ENCODE measurements at regions not wholly inside any gene's neighbourhood (a gene's known extent, or its start where the extent isn't known, plus 50 kb on each side); places are given as distances from the start of the nearest gene placed in this dataset.

DNA sequence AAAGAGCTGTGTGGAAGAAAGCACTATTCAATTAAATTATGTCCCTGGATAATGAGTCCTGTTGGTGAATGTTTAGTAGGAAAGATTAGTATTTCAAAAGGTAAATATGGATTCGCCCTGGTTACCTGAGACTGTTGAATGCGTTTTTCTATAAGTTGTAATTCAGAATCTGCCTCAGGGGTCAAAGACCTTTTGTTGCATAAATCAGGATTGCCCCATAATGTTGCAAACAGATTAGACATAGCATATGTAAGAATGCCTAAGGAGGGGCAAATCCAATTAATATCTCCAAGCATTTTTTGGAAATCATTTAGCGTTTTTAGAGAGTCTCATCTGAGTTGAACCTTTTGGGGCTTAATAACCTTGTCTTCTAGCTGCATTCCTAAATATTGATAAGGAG is 70.1 kb upstream of the ARL4D start:
- POLR2A ChIA-PET: interaction anchor here (0.6 kb wide), 1 partner anchor 12 kb away, joined by 4 read pairs; no protein-coding TSS in a partner anchor
- no peak for DNase-seq
- Mint-ChIP-seq H3K4me3 (no peak overlapping the region), H3K9me3 (no peaks in the 10 kb centered on the region), H3K36me3 (no peaks in the 10 kb centered on the region), H3K27me3 (peaks cover 0 to 19% (median 6%) of the 10 kb centered on the region in 5 donors), H3K4me1 (peaks cover 2 to 7% (median 5%) of the 10 kb centered on the region in 4 donors), H3K27ac (no peak overlapping the region)
- no peak for ATAC-seq

DNA sequence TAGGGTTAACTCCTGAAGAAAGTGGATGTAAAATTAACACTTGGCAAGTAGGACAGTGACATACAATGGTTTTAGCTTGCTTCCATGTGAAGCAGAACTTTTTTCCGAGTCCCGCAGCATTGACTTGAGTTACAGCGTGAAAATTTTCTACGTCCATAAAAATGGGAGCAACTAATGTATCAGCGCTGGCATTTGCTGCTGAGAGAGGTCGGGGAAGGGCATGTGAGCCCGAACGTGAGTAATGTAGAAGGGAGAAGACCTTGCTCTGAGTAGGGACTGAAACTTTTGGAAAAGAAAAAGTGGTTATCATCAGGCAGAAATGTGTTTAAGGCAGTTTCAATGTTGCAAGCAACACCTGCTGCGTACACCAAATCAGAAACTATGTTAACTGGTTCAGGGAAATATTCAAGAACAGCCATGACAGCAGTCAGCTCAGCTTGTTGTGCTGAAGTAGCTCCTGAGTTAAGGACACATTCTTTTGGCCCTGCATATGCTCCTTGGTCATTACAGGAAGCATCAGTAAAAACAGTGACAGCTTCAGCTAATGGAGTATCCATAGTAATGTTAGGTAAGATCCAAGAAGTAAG is 70.9 kb upstream of the ARL4D start:
- ATAC-seq (no peak), DNase-seq (no peak)
- Mint-ChIP-seq H3K36me3 (no peaks in the 10 kb centered on the region), H3K4me3 (no peak overlapping the region), H3K27me3 (peaks cover 0 to 19% (median 6%) of the 10 kb centered on the region in 5 donors), H3K27ac (peak overlapping the region in 1 of 10 donors; percentile 55), H3K9me3 (no peaks in the 10 kb centered on the region), H3K4me1 (peaks cover 0 to 6% (median 4%) of the 10 kb centered on the region in 4 donors)
- POLR2A ChIA-PET: interaction anchor here (0.6 kb wide), 1 partner anchor 11 kb away, joined by 4 read pairs; no protein-coding TSS in a partner anchor

DNA sequence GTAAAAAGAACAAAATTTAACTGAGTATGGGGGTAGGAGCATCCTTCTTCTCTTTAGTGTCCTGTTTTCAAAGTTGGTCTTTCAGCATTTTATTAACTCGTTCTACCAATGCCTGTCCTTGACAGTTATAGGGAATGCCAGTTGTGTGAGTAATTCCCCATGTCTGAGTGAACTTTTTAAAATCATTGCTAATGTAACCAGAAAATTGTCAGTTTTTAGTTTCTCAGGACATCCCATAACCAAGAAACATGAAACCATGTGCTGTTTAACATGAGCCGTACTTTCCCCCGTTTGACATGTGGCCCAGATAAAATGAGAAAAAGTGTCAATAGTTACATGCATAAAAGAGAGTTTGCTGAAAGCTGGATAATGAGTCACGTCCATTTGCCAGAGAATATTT is 71.4 kb upstream of the ARL4D start:
- no peak overlapping the region for H3K27ac Mint-ChIP-seq

DNA sequence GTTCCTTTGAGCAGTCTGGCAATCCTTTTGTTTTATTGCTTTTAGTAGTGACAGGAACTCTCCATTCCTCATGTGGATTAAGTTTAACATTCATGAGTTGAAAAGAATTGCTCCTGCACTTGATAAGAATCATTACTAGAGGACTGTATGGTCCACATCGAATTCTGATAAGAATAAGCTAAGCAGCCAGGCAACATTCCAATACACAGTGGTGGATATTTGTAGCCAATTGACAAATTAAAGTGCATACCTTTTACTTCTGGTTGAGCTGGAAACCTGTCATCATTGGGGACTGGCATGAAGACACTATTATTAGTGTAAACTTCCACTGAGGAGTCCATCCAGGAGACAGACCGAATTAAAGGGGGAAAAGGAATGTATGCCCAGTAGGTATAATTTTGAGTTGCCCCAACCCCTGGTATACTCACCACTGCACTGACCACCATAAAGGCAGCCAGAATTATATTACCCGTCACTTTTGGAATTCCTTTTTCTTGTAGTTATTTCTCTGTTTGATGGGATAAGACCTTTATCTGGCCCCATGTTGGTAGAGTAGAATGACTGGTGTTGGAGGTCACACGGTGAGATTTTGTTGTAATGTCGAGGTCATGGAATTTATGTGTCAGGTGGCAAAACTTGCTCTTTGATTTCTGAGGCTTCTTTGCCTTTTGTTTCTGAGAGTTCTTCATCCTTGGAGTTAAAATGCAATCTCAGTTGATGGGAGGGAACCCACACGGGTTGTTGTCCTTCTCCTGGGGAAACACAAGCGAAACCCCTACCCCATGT is 72.1 kb upstream of the ARL4D start:
- Mint-ChIP-seq H3K9me3 (no peaks in the 10 kb centered on the region), H3K36me3 (no peaks in the 10 kb centered on the region), H3K27me3 (peaks cover 0 to 19% (median 6%) of the 10 kb centered on the region in 5 donors), H3K4me3 (no peak overlapping the region), H3K4me1 (peaks cover 0 to 6% (median 4%) of the 10 kb centered on the region in 4 donors), H3K27ac (no peak overlapping the region)
- no peak for ATAC-seq
- POLR2A ChIA-PET: interaction anchor here (0.6 to 1.1 kb wide), 2 partner anchors 41 to 361 kb away, joined by 3 read pairs; no protein-coding TSS in a partner anchor
- DNase-seq: no peak

More for the DNA sequence above, 71.4 kb upstream of the ARL4D start:
- DNase-seq (no peak), ATAC-seq (no peak)
- Mint-ChIP-seq H3K4me1 (peaks cover 0 to 6% (median 4%) of the 10 kb centered on the region in 4 donors), H3K4me3 (no peak overlapping the region), H3K36me3 (no peaks in the 10 kb centered on the region), H3K9me3 (no peaks in the 10 kb centered on the region), H3K27me3 (peaks cover 0 to 19% (median 6%) of the 10 kb centered on the region in 5 donors)
- POLR2A ChIA-PET: no interaction called here

DNA sequence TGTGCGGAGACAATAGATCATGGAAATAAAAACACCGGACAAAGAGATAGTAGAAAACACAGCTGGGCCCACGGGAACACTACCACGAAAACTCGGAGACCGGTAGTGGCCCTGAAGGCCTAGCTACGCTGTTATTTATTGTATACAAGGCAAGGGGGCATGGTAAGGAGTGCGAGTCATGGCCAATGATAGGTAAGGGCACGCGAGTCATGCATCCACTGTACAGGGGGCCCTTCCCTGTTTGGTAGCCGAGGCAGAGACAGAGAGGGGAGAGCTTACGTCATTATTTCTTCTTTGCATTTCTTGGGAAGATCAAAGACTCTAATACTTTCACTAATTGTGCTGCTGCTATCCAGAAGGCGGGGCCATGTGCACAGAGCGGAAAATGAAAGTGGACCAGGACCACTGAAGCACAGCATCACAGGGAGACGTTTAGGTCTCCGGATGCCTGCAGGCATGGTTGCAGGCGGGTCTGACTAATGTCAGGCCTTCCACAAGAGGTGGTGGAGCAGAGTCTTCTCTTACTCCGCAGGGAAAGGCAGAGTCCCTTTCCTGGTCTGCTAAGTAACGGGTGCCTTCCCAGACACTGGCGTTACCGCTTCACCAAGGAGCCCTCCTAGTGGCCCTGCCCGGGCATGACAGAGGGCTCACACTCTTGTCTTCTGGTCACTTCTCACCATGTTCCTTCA is 74.4 kb upstream of the ARL4D start:
- Mint-ChIP-seq H3K9me3 (peaks cover 0 to 12% (median 0%) of the 10 kb centered on the region in 9 donors), H3K4me1 (peaks cover 0 to 6% (median 4%) of the 10 kb centered on the region in 4 donors), H3K4me3 (no peak overlapping the region), H3K27ac (no peak overlapping the region), H3K36me3 (no peaks in the 10 kb centered on the region), H3K27me3 (peaks cover 0 to 19% (median 6%) of the 10 kb centered on the region in 5 donors)
- POLR2A ChIA-PET: interaction anchor here (1.4 kb wide), 1 partner anchor 35 kb away, joined by 3 read pairs; no protein-coding TSS in a partner anchor
- no peak for ATAC-seq
- no peak for DNase-seq

DNA sequence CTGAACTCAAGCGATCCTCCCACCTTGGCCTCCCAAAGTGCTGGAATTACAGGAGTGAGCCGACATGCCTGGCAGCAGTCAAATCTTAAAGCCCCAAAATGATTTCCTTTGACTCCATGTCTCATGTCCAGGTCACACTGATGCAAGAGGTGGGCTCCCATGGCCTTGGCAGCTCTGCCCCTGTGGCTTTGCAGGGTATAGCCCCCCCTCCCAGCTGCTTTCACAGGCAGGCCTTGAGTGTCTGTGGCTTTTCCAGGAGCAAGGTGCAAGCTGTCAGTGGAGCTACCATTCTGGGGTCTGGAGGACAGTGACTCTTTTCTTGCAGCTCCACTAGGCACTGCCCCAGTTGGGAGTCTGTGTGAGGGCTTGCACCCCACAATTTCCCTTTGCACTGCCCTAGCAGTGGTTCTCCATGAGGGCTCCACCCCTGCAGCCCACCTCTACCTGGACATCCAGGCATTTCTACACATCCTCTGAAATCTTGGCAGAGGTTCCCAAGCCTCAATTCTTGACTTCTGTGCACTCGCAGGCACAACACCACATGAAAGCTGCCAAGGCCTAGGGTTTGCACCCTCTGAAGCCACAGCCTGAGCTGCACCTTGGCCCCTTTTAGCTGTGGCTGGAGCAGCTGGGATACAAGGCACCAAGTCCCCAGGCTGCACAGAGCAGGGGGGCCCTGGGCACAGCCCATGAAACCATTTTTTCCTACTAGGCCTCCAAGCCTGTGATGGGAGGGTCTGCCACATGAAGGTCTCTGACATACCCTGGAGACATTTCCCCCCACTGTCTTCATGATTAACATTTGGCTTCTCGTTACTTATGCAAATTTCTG is 79.3 kb upstream of the ARL4D start:
- H3K27ac Mint-ChIP-seq: no peak overlapping the region
- H3K27me3 Mint-ChIP-seq: no peaks in the 10 kb centered on the region
- POLR2A ChIA-PET: interaction anchor here (0.5 to 8.3 kb wide), 3 partner anchors 10 to 566 kb away, joined by 3 to 189 read pairs (median 4); partner anchors contain the start of gene TMEM106A
- DNase-seq (no peak), ATAC-seq (no peak)
- no peak overlapping the region for H3K4me3 Mint-ChIP-seq
- H3K36me3 Mint-ChIP-seq: no peaks in the 10 kb centered on the region
- peaks cover 0 to 25% (median 6%) of the 10 kb centered on the region in 9 donors for H3K9me3 Mint-ChIP-seq
- peaks cover 8 to 19% (median 14%) of the 10 kb centered on the region in 4 donors for H3K4me1 Mint-ChIP-seq

DNA sequence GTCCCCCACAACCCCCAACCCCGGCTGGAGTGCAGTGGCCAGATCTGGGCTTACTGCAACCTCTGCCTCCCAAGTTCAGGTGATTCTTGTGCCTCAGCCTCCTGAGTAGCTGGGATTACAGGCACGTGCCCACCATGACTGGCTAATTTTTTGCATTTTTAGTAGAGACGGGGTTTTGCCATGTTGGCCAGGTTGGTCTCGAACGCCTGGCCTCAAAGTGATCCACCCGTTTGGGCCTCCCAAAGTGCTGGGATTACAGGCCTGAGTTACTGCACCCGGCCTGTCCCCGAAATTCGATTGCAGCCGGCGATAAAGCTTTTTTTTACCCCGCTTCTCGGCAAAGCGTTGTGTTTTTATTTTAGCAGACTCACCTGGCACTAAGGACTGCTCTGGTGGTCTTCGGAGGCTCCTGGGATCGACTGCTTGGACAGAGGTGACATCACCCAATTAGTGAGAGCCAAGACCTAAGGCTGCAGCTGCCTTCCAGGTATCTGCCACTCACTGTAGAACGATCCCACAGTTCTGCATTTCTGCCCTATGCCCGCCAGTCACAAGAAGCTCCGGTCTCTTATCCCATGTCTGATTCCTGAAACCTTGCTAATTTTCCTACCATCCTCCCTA is 82.2 kb upstream of the ARL4D start:
- POLR2A ChIA-PET: interaction anchor here (0.5 to 8.3 kb wide), 13 partner anchors 12 to 309 kb away, joined by 3 to 189 read pairs (median 17); partner anchors contain the start of genes DHX8, IFI35, NBR1 and TMEM106A
- Mint-ChIP-seq H3K27ac (peak overlapping the region in 8 of 10 donors; percentile 6 to 84 (median 58)), H3K27me3 (no peaks in the 10 kb centered on the region), H3K36me3 (no peaks in the 10 kb centered on the region), H3K9me3 (peaks cover 0 to 25% (median 6%) of the 10 kb centered on the region in 9 donors), H3K4me3 (peak overlapping the region in 4 of 10 donors; percentile 7 to 64 (median 51)), H3K4me1 (peaks cover 5 to 16% (median 13%) of the 10 kb centered on the region in 4 donors)
- DNase-seq: peak in 3 of 10 donors; percentile 8 to 36 (median 31)
- no peak for ATAC-seq

DNA sequence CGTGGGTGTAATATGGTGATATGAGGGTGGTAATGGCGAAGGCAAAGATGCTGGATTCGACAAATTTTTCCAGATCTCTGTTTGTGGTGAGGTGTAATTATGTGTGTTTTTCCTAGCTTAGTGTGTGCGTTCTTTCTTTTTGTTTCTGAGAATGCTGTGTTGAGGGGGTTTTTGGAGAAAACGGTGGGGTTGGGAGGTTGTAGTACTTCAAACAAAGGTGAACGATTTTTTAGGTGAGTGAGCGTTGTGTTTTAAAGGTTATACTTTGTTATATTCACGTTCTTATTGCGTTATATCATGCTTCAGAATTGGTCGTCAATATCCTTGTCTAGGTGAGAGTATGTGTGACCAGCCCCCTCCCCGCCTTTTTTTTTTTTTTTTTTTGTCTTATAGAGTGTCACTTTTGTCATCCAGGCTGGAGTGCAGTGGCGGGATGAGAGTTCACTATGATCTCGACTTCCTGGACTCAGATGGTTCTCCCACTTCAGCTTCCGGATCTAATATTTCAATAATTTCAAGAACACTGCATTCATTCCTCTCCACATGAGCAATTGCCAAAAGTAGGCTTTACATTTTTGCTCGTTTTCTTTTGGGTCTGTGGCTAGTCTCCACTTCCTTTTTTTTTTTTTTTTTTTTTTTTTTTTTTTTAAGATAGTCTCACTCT is 82.2 kb upstream of the RNU2-1 start:
- POLR2A ChIA-PET: interaction anchor here (0.5 to 8.3 kb wide), 36 partner anchors 9 to 1384 kb away, joined by 3 to 189 read pairs (median 5); partner anchors contain the start of genes ARL4D, BECN1, BRCA1 and DHX8
- Mint-ChIP-seq H3K36me3 (no peaks in the 10 kb centered on the region), H3K9me3 (peaks cover 0 to 25% (median 6%) of the 10 kb centered on the region in 9 donors), H3K4me1 (peaks cover 5 to 16% (median 13%) of the 10 kb centered on the region in 4 donors), H3K27ac (no peak overlapping the region), H3K4me3 (no peak overlapping the region), H3K27me3 (no peaks in the 10 kb centered on the region)
- DNase-seq (no peak), ATAC-seq (no peak)

DNA sequence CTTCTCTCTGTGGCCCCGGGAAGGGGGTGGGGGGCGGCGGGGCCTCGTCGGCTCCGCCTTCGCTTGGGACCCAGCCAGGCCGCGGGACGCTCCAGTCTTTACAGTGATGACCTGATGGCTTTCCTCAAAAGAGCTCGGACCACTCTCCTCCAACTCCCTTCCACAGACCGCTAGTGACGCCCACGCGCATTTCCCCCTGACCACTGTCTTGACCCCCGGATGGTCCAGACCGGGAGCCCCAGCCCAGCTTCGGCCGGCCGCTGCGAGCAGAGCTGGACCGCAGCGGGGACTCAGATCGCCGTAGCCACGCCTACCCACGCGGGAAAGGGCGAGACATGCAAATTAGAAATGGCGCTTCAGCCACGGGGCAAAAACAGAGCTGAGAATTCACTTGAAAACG is 81.6 kb upstream of the RNU2-1 start:
- Mint-ChIP-seq H3K36me3 (no peaks in the 10 kb centered on the region), H3K9me3 (peaks cover 0 to 23% (median 6%) of the 10 kb centered on the region in 9 donors), H3K4me1 (peaks cover 5 to 16% (median 13%) of the 10 kb centered on the region in 4 donors), H3K27me3 (no peaks in the 10 kb centered on the region), H3K4me3 (no peak overlapping the region), H3K27ac (no peak overlapping the region)
- no peak for DNase-seq
- no peak for ATAC-seq
- POLR2A ChIA-PET: interaction anchor here (0.6 to 8.3 kb wide), 31 partner anchors 8 to 1385 kb away, joined by 3 to 189 read pairs (median 5); partner anchors contain the start of genes ARL4D, BECN1, BRCA1 and DHX8

DNA sequence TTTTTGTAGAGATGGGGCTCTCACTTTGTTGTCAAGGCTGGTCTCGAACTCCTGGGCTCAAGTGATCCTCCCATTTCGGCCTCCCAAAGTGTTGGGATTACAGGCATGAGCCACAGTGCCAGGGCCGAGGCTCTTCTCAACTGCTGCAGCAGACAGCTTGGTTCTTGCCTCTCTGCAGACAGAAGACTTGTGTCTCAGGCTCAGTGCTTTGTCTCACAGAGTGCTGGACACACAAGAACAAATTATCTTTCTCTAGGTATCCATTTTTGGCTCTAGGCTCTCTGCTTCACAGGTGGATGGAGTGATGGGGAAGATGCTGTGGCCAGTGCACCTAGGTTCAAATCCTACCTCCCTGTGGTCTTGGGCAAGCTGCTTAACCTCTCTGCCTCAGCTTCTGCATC is 80.8 kb upstream of the RNU2-1 start:
- Mint-ChIP-seq H3K27ac (peak overlapping the region in 1 of 10 donors; percentile 63), H3K27me3 (no peaks in the 10 kb centered on the region), H3K9me3 (peaks cover 0 to 20% (median 6%) of the 10 kb centered on the region in 9 donors), H3K4me1 (peaks cover 5 to 16% (median 13%) of the 10 kb centered on the region in 4 donors), H3K36me3 (no peaks in the 10 kb centered on the region), H3K4me3 (peak overlapping the region in 1 of 10 donors; percentile 66)
- ATAC-seq: no peak
- DNase-seq: peak in 2 of 10 donors; percentile 11 to 28
- POLR2A ChIA-PET: interaction anchor here (0.5 to 8.3 kb wide), 16 partner anchors 20 to 718 kb away, joined by 3 to 189 read pairs (median 8); partner anchors contain the start of genes DHX8, NBR1 and TMEM106A

Measured in naive thymus-derived CD8-positive, alpha-beta T cell (primary cell).